Osteocyte (in vitro differentiated cells): ENCODE measurements at regions not wholly inside any gene's neighbourhood (a gene's known extent, or its start where the extent isn't known, plus 50 kb on each side); places are given as distances from the start of the nearest gene placed in this dataset.

ENCODE experiments used
- DNase-seq: peaks from one replicate; pipeline ENCODE4 v3.0.0; 2021; ENCODE audit warnings: mixed read lengths; ENCODE audit not compliant: unreplicated experiment; ENCODE audit errors: extremely low spot score
- H3K27ac Mint-ChIP-seq: one replicate; pipeline ENCODE4 v1.8.0; 2021; ENCODE audit warnings: mild to moderate bottlenecking, mixed read lengths; ENCODE audit not compliant: unreplicated experiment
- H3K27me3 Mint-ChIP-seq: one replicate; pipeline ENCODE4 v1.8.0; 2021; ENCODE audit warnings: mixed read lengths; ENCODE audit not compliant: unreplicated experiment
- H3K36me3 Mint-ChIP-seq: one replicate; pipeline ENCODE4 v1.8.0; 2021; ENCODE audit warnings: mixed read lengths; ENCODE audit not compliant: unreplicated experiment
- H3K4me1 Mint-ChIP-seq: one replicate; pipeline ENCODE4 v1.8.0; 2021; ENCODE audit warnings: mixed read lengths; ENCODE audit not compliant: unreplicated experiment
- H3K4me3 Mint-ChIP-seq: one replicate; pipeline ENCODE4 v1.8.0; 2021; ENCODE audit warnings: mild to moderate bottlenecking, moderate library complexity, mixed read lengths; ENCODE audit not compliant: unreplicated experiment
- H3K9me3 Mint-ChIP-seq: one replicate; pipeline ENCODE4 v1.8.0; 2021; ENCODE audit warnings: mixed read lengths; ENCODE audit not compliant: unreplicated experiment
- CTCF ChIP-seq: fragments of 200-600 bp; sonication (generic); IDR thresholded peaks from 2 replicates; pipeline ENCODE4 v1.5.0; 2021; ENCODE audit warnings: antibody characterized with exemption, mild to moderate bottlenecking, moderate library complexity

- Mint-ChIP-seq H3K4me1 (peaks cover 35% of the 10 kb centered on the region), H3K36me3 (peaks cover 7% of the 10 kb centered on the region), H3K27me3 (no peaks in the 10 kb centered on the region), H3K27ac (peak overlapping the region; percentile 73), H3K4me3 (peak overlapping the region; percentile 19), H3K9me3 (peaks cover 8% of the 10 kb centered on the region)
- TF ChIP-seq CTCF = no peak
- no peak for DNase-seq
Observed at GRCh38 chr21:27058673-27059605, 92.1 kb upstream of the ADAMTS5 start.

GRCh38 chr21:27057997-27058396 lies 91.1 kb upstream of the ADAMTS5 start:
- H3K4me3 Mint-ChIP-seq = no peak overlapping the region
- peaks cover 5% of the 10 kb centered on the region for H3K9me3 Mint-ChIP-seq
- H3K36me3 Mint-ChIP-seq = peaks cover 4% of the 10 kb centered on the region

GRCh38 chr21:27047658-27048314 lies 80.9 kb upstream of the ADAMTS5 start:
- H3K9me3 Mint-ChIP-seq = peaks cover 4% of the 10 kb centered on the region
- TF ChIP-seq CTCF = no peak
- peaks cover 51% of the 10 kb centered on the region for H3K4me1 Mint-ChIP-seq
- peak overlapping the region; percentile 91 for H3K27ac Mint-ChIP-seq
- no peaks in the 10 kb centered on the region for H3K36me3 Mint-ChIP-seq
- no peak for DNase-seq
- H3K27me3 Mint-ChIP-seq = no peaks in the 10 kb centered on the region
- no peak overlapping the region for H3K4me3 Mint-ChIP-seq

More at GRCh38 chr21:27057997-27058396, 91.1 kb upstream of the ADAMTS5 start:
- peak overlapping the region; percentile 59 for H3K27ac Mint-ChIP-seq
- TF ChIP-seq CTCF = no peak
- no peaks in the 10 kb centered on the region for H3K27me3 Mint-ChIP-seq
- DNase-seq = no peak
- peaks cover 30% of the 10 kb centered on the region for H3K4me1 Mint-ChIP-seq

GRCh38 chr21:27047283-27047657 lies 80.4 kb upstream of the ADAMTS5 start:
- no peak for TF ChIP-seq CTCF
- DNase-seq = no peak
- H3K27ac Mint-ChIP-seq = peak overlapping the region; percentile 91
- peaks cover 4% of the 10 kb centered on the region for H3K9me3 Mint-ChIP-seq
- H3K36me3 Mint-ChIP-seq = no peaks in the 10 kb centered on the region
- H3K27me3 Mint-ChIP-seq = no peaks in the 10 kb centered on the region
- H3K4me1 Mint-ChIP-seq = peaks cover 51% of the 10 kb centered on the region
- no peak overlapping the region for H3K4me3 Mint-ChIP-seq
